OCI-LY3 (cell line): ENCODE measurements at regions not wholly inside any gene's neighbourhood (a gene's known extent, or its start where the extent isn't known, plus 50 kb on each side); places are given as distances from the start of the nearest gene placed in this dataset.

Source experiments
- H2AFZ ChIP-seq: fragments of 200-600, 300-600 bp; shearing (Covaris generic); 2 replicates; pipeline ENCODE4 v1.6.0; 2014; ENCODE audit warnings: antibody characterized with exemption, low read depth, low read length
- H3K27ac ChIP-seq: fragments of 200-600, 300-600 bp; sonication (generic); 2 replicates; pipeline ENCODE4 v1.5.1; 2014; ENCODE audit warnings: mild to moderate bottlenecking, low read length, moderate library complexity, mixed read lengths
- H3K27me3 ChIP-seq: fragments of 200-600, 300-600 bp; sonication (generic); 2 replicates; pipeline ENCODE4 v1.6.1; 2014; ENCODE audit warnings: low read depth, low read length, mixed read lengths
- H3K36me3 ChIP-seq: fragments of 200-600, 300-600 bp; sonication (generic); replicated peaks from 2 replicates; pipeline ENCODE3; 2014; ENCODE audit warnings: low read depth, low read length, mixed read lengths
- H3K4me1 ChIP-seq: fragments of 300-600, 200-600 bp; sonication (generic); 2 replicates; pipeline ENCODE4 v1.6.1; 2014; ENCODE audit warnings: low read length, mixed read lengths
- H3K4me2 ChIP-seq: fragments of 200-600, 300-600 bp; sonication (generic); 2 replicates; pipeline ENCODE4 v1.6.1; 2014; ENCODE audit warnings: low read length, mixed read lengths
- H3K4me3 ChIP-seq: fragments of 300-600, 200-600 bp; sonication (generic); 2 replicates; pipeline ENCODE4 v1.5.1; 2014; ENCODE audit warnings: antibody characterized with exemption, mild to moderate bottlenecking, low read length, moderate library complexity
- H3K79me2 ChIP-seq: fragments of 300-600, 200-600 bp; shearing (Covaris generic); 2 replicates; pipeline ENCODE4 v1.6.1; 2014; ENCODE audit warnings: mild to moderate bottlenecking, low read length, mixed read lengths
- H3K9ac ChIP-seq: fragments of 300-600, 200-600 bp; shearing (Covaris generic); 2 replicates; pipeline ENCODE4 v1.6.0; 2014; ENCODE audit warnings: mild to moderate bottlenecking, low read length, moderate library complexity
- H3K9me3 ChIP-seq: fragments of 200-600, 300-600 bp; shearing (Covaris generic); 2 replicates; pipeline ENCODE4 v1.6.1; 2014; ENCODE audit warnings: low read length, mixed read lengths; ENCODE audit not compliant: insufficient read depth
- H4K20me1 ChIP-seq: fragments of 200-600, 300-600 bp; sonication (generic); 2 replicates; pipeline ENCODE4 v1.6.1; 2016; ENCODE audit warnings: low read length, mixed read lengths; ENCODE audit not compliant: insufficient read depth
- CTCF ChIP-seq: fragments of 200-600, 300-600 bp; sonication (generic); IDR thresholded peaks from 2 replicates; pipeline ENCODE4 v1.5.1; 2014; ENCODE audit warnings: antibody characterized with exemption, low read length, low read depth
- EZH2phosphoT487 ChIP-seq: fragments of 200-600 bp; shearing (Covaris generic); IDR thresholded peaks from 2 replicates; pipeline ENCODE4 v1.6.1; 2018; ENCODE audit warnings: antibody characterized with exemption, mixed run types, low read depth

- Histone ChIP-seq H3K4me2 (no peak overlapping the region), H3K27ac (no peak overlapping the region), H3K4me1 (no peaks in the 10 kb centered on the region), H3K79me2 (no peaks in the 10 kb centered on the region), H3K36me3 (no peaks in the 10 kb centered on the region), H4K20me1 (no peaks in the 10 kb centered on the region), H2AFZ (no peak overlapping the region), H3K27me3 (no peaks in the 10 kb centered on the region; the same call in 1 of the 2 replicates), H3K9me3 (no peaks in the 10 kb centered on the region), H3K9ac (no peak overlapping the region), H3K4me3 (no peak overlapping the region)
- TF ChIP-seq CTCF (no peak), EZH2phosphoT487 (no peak)
Observed at GRCh38 chr19:30743011-30743410, 370.8 kb downstream of the ZNF536 start.

- no peaks in the 10 kb centered on the region for H3K4me1 ChIP-seq
- H3K9me3 ChIP-seq, result no peaks in the 10 kb centered on the region
- H4K20me1 ChIP-seq, result no peaks in the 10 kb centered on the region
- H2AFZ ChIP-seq, result no peak overlapping the region
- H3K9ac ChIP-seq, result no peak overlapping the region
- no peak overlapping the region for H3K27ac ChIP-seq
- H3K4me3 ChIP-seq, result no peak overlapping the region
- no peak for TF ChIP-seq EZH2phosphoT487
- H3K79me2 ChIP-seq, result no peaks in the 10 kb centered on the region
- H3K27me3 ChIP-seq, result no peaks in the 10 kb centered on the region; the same call in 1 of the 2 replicates
- no peak overlapping the region for H3K4me2 ChIP-seq
- no peaks in the 10 kb centered on the region for H3K36me3 ChIP-seq
Observed at GRCh38 chr19:30742406-30742938, 370.3 kb downstream of the ZNF536 start.

GRCh38 chr19:30741566-30741965 is 369.4 kb downstream of the ZNF536 start:
- no peak overlapping the region for H3K4me3 ChIP-seq
- no peak overlapping the region for H3K4me2 ChIP-seq
- H4K20me1 ChIP-seq, result no peaks in the 10 kb centered on the region
- no peak overlapping the region for H2AFZ ChIP-seq
- no peaks in the 10 kb centered on the region for H3K9me3 ChIP-seq
- no peak for TF ChIP-seq CTCF
- no peak for TF ChIP-seq EZH2phosphoT487
- no peak overlapping the region for H3K27ac ChIP-seq
- H3K79me2 ChIP-seq, result no peaks in the 10 kb centered on the region
- H3K27me3 ChIP-seq, result no peaks in the 10 kb centered on the region; the same call in 1 of the 2 replicates
- H3K4me1 ChIP-seq, result no peaks in the 10 kb centered on the region
- no peak overlapping the region for H3K9ac ChIP-seq
- H3K36me3 ChIP-seq, result no peaks in the 10 kb centered on the region

- TF ChIP-seq CTCF (no peak), EZH2phosphoT487 (no peak)
- Histone ChIP-seq H3K36me3 (no peaks in the 10 kb centered on the region), H3K27ac (no peak overlapping the region), H3K79me2 (no peaks in the 10 kb centered on the region), H2AFZ (no peak overlapping the region), H3K4me3 (no peak overlapping the region), H3K27me3 (no peaks in the 10 kb centered on the region; the same call in 1 of the 2 replicates), H3K4me2 (no peak overlapping the region), H3K9ac (no peak overlapping the region), H4K20me1 (no peaks in the 10 kb centered on the region), H3K4me1 (no peaks in the 10 kb centered on the region), H3K9me3 (no peaks in the 10 kb centered on the region)
Observed at GRCh38 chr19:30739394-30739793, 367.2 kb downstream of the ZNF536 start.
